ENCODE measurements at regions not wholly inside any gene's neighbourhood (a gene's known extent, or its start where the extent isn't known, plus 50 kb on each side); places are given as distances from the start of the nearest gene placed in this dataset.
A peak's percentile ranks its signal among the peaks of the same experiment; 100 is the strongest.

DNA sequence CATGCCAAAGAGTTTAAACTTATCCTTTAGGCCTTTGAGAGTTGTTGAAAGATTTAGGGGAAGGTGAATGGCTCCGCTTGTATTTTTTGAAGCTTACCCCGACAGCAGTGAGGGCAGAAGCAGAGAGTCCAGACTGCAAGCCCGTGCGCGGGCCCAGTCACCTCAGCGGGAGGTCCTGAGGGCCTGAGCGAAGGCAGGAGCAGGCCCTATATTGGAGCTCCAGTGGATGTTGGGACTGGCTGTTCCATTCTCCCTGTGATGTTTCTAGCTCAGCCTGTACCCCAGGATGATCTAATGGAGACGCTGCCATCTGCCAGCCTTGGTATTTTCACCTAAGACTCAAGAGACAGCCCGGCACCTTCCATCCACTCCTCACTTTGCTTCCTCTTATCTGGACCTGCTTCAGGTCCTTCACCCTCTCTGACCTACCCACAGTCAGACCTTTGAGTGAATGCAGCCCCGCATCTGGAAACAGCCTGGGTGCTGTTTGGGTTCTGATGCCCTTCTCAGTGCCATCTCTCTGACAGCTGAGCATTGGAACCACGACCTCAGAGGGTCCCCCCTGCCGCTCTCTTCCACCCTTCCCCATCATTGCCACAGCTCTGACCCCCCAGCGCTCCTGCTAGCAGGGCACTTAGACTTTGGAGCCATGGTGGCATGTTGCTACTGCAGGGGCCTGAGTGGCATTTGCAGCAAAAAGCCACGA, 628.2 kb upstream of the CADM1 start:
- H3K27me3 Mint-ChIP-seq = no peaks in the 10 kb centered on the region

DNA sequence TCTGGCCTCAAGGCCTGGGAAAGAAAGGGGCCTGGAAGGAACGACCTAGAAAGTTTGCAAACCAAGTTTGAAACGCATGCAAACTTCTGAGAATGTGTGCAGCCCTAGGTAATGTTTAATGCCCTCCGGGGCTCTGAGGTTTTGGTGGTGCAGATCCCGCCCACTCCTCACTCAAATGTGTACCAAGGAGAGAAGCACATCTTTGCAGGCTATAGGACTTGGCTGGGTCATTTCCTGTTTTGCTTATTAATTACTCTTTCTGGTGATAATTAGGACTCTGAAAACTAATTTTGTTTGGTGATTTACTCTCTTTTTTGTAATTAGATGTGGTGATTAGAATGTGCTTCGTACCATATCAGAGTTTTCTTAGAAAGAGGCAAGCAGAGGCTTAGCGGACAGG, 625.9 kb upstream of the CADM1 start:
- Mint-ChIP-seq H3K27me3 (no peaks in the 10 kb centered on the region), H3K4me1 (no peaks in the 10 kb centered on the region), H3K27ac (no peak overlapping the region), H3K9me3 (peaks cover 4 to 10% of the 10 kb centered on the region in 2 donors), H3K4me3 (no peak overlapping the region)
- no peak for ATAC-seq
- no peak for DNase-seq

More for the DNA sequence above, 628.2 kb upstream of the CADM1 start:
- Mint-ChIP-seq H3K27ac (no peak overlapping the region), H3K4me3 (no peak overlapping the region), H3K9me3 (peaks cover 4 to 10% of the 10 kb centered on the region in 2 donors), H3K4me1 (no peaks in the 10 kb centered on the region)
- ATAC-seq = no peak
- no peak for DNase-seq

DNA sequence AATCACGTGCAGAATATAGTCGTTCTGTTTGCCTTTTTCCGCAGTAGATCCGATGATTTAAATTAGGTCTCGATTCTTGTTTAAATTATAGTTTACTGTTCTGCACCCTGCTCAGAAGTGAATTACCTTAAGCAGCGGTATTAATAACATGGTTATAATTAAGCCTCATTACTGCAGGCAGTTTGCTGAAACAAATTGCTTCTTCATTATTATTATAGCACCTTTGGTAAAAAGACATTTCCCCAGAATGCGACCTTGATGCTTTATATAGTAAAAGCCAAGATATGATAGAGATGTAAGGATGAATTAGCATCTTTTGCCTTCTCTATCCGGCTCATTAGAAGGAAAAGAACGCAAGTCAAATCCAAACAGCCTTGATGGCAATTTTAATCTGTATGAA, 625.2 kb upstream of the CADM1 start:
- DNase-seq (no peak), ATAC-seq (no peak)
- Mint-ChIP-seq H3K4me1 (no peaks in the 10 kb centered on the region), H3K9me3 (peaks cover 4 to 10% of the 10 kb centered on the region in 2 donors), H3K27ac (no peak overlapping the region), H3K4me3 (no peak overlapping the region), H3K27me3 (no peaks in the 10 kb centered on the region)

DNA sequence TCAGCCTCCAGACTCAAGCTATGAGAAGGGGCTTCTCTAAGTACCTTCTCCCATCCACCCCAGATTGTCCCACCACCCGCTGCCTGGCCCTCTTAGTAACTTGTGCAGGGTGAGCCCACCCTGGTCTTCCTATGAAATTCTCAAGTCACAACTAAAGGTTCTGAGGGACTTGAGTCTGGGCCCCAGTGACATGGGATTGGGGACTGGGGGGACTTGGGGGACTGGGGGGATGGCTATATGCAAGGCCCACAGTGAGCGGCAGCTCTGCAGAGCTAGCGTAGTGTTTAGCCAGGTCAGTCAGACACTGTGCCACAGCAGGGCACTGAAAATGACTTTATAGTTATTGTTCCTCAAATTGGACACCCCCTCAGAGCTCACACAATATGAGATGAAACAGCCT, 622.3 kb upstream of the CADM1 start:
- Mint-ChIP-seq H3K4me3 (no peak overlapping the region), H3K27me3 (no peaks in the 10 kb centered on the region), H3K9me3 (peaks cover 4 to 10% of the 10 kb centered on the region in 2 donors), H3K4me1 (no peaks in the 10 kb centered on the region), H3K27ac (no peak overlapping the region)
- no peak for ATAC-seq
- DNase-seq = no peak

DNA sequence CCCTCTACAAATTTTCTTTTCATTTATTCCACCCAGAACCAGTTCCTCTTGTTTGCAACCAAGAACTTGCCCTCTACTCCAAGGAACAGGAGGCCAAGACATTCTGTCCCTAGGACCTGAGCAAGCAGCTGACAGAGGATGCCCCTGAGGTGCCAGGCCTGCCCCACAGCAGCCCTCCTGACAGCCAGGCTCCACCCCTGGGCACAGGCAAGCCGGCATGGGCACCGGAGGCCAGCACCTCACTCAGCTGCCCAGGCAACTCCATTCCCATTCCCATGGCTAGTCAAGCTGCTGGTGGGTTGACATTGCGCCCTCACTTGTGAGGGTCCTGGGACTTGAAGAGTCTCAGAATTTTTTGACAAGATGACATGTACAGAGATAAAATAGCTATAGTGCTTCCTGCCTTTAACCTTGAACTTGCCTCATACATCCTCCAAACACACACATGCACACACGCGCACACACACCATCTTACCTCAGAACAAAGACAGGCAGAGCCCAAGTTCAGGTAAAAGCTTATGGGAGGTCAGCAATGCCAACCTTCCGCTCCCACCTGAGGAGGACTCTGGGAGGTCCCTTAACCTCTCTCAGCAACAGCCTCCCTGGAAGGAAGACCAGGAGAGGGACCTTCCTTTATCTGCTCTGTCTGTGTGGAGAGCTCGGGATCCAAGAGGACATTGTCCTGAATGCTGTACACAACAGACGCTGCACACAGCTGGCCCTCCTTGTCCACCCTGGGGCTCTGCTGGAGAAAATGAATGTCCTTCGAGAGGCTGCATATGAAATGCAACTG, 620.9 kb upstream of the CADM1 start:
- H3K4me3 Mint-ChIP-seq = no peak overlapping the region
- no peaks in the 10 kb centered on the region for H3K27me3 Mint-ChIP-seq
- peaks cover 0 to 4% of the 10 kb centered on the region in 2 donors for H3K9me3 Mint-ChIP-seq
- ATAC-seq = no peak
- no peak for DNase-seq
- no peaks in the 10 kb centered on the region for H3K4me1 Mint-ChIP-seq
- H3K27ac Mint-ChIP-seq = no peak overlapping the region

DNA sequence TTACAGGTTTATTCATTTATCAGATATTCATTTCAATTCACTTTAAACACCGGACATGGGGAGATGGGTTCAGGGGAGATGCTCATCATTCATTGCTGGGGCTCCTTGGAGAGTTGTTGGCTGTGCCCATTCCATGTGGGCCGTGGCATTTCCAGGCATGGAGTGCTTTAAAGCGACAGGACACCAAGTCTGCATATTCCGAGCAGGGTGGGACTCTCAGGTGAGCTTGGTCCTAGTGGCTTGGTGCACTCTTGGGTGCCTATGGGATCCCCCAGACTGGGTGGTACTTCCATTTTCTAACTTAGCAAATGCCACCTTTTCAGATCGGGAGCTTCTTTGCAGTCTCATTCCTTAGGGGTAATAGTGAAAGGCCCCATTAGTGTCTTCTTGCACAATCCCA, 619.5 kb upstream of the CADM1 start:
- Mint-ChIP-seq H3K4me1 (no peaks in the 10 kb centered on the region), H3K4me3 (no peak overlapping the region), H3K27me3 (no peaks in the 10 kb centered on the region), H3K27ac (peak overlapping the region in 1 of 2 donors; percentile 30), H3K9me3 (peaks cover 0 to 4% of the 10 kb centered on the region in 2 donors)
- DNase-seq (no peak), ATAC-seq (no peak)

DNA sequence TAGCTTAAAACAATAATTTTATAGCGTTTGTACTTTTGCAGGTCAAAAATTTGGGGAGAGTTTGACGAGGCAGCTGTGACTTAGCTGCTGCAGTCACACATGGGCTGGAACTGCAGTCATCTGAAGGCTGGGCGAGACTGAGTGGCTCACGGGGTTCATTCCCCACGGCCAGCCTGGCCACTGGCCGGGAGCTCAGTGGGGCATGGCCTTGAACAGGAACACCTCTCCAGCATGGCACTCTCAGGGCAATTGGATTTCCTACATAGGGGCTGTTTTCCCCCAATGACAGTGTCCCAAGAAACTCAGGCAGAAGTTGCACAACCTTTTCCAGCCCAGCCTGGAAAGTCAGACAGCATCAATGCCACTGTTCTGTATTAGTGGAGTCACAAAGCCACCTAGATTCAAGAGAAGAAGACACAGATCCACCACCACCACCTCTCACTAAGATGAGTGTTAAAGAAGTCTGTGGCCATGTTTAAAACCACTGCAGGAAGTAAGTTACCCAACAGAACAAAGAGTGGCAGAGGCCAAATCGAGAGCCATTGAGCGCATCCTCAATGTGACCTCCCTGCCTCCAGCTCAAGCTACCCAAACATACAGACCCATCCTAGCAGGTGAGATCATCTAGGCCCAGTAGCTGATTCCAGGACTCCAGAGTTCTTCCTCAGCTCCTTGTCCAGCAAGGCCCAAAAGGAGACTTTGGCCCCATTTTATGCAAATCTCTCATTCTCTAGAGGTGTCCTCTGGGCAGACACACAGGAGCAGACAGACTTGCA, 618.7 kb upstream of the CADM1 start:
- no peaks in the 10 kb centered on the region for H3K27me3 Mint-ChIP-seq
- ATAC-seq (no peak), DNase-seq (no peak)
- H3K27ac Mint-ChIP-seq = no peak overlapping the region
- no peaks in the 10 kb centered on the region for H3K4me1 Mint-ChIP-seq
- H3K4me3 Mint-ChIP-seq = no peak overlapping the region
- no peaks in the 10 kb centered on the region for H3K9me3 Mint-ChIP-seq

DNA sequence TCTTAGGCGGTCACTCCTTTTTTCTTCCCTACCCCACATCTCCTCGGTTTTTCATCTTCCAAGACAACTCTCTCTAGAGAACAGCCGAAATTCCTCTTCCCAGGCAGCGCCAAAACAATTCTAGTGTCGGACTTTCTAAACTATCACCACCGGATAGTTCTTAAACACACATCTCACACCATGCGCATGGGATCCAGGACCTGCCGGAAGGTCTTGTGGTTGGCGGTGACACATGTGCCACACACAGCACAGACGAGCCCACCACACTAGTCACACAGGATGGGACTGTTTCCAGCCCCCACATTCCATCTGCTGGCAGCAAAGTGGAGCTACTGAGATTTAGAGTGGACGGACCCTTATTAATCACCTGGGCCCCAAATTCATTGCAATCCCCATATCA, 614.9 kb upstream of the CADM1 start:
- Mint-ChIP-seq H3K4me1 (no peaks in the 10 kb centered on the region), H3K9me3 (peaks cover 4 to 18% of the 10 kb centered on the region in 2 donors), H3K4me3 (no peak overlapping the region), H3K27me3 (peaks cover 4% of the 10 kb centered on the region), H3K27ac (no peak overlapping the region)
- ATAC-seq (no peak), DNase-seq (no peak)

DNA sequence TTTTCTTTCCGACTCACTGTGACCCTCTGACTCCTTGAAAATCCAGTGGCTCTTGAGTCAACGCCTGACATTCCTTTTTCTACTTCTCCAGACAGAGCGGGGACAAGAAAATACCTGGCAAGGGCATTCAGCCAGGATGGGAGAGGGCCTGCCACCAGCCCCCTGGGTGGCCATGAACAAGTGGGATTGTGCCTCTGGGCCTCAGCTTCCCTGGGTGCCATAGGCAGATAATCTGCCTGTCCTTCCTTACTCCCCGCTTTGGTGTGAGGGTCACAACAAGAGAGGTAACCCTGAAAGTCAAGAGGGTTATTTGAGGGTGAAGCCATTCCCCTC, 613.9 kb upstream of the CADM1 start:
- Mint-ChIP-seq H3K27me3 (peaks cover 11% of the 10 kb centered on the region), H3K9me3 (peaks cover 6 to 24% of the 10 kb centered on the region in 2 donors), H3K4me1 (no peaks in the 10 kb centered on the region), H3K4me3 (no peak overlapping the region), H3K27ac (no peak overlapping the region)
- ATAC-seq (no peak), DNase-seq (no peak)

DNA sequence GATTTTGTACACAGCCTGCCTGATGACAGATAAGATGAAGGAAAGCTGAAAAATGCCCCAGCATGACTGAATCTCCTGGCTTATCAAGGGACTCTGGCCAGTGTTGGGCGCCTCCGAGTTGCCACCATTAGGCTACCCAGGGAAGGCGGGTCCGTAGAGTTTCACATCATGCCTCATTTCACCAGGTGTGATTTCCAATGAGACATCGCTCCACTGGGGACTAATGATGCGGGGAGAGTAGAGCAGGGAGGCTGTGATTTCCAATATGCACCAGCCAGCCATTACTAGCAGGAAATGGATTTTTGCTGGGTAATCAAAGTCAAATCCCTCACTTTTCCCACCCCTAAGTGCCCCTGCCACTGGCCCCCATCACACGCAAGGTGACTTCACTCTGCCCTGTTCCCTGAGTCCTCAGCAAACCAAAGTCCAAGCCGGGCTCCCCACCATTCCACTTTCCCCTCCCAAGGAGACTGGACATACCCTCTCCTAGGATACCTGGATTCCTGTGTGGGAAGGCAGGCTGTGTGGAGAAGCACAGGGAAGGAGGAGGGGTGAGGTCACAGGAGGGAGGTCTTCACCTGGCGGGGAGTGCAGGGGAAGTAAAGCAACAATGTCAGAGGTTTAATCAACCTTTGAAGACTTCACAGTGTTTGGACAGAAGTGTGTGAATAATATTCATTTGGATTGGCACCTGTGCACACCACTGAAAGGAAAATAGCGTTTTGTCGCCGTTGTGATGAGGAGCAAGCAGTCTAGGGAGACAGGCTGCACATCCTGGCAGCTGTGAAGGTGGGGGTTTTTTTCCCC, 613.3 kb upstream of the CADM1 start:
- Mint-ChIP-seq H3K27ac (no peak overlapping the region), H3K4me3 (no peak overlapping the region), H3K27me3 (peaks cover 11% of the 10 kb centered on the region), H3K4me1 (no peaks in the 10 kb centered on the region), H3K9me3 (peaks cover 6 to 24% of the 10 kb centered on the region in 2 donors)
- DNase-seq = no peak
- ATAC-seq = no peak

DNA sequence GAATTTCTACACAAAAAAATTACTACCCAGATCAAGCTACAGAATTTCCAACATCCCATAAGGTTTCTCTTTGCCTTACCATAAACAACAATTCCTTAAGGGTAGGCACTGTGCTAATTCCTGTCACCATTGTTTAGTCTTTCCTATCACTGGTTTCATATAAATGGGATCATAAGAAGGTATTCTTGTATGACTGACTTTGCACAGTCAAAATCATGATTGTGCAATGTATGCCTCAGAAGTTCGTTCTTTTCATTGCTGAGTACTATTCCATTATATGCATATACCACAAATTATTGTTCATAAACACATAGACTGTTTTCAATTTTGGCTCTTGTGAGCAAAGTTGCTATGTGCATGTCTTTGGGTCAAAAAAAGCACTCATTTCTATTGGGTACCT, 611.6 kb upstream of the CADM1 start:
- Mint-ChIP-seq H3K4me1 (no peaks in the 10 kb centered on the region), H3K4me3 (no peak overlapping the region), H3K27me3 (peaks cover 11% of the 10 kb centered on the region), H3K27ac (no peak overlapping the region), H3K9me3 (peaks cover 6 to 36% of the 10 kb centered on the region in 2 donors)
- ATAC-seq (no peak), DNase-seq (no peak)

DNA sequence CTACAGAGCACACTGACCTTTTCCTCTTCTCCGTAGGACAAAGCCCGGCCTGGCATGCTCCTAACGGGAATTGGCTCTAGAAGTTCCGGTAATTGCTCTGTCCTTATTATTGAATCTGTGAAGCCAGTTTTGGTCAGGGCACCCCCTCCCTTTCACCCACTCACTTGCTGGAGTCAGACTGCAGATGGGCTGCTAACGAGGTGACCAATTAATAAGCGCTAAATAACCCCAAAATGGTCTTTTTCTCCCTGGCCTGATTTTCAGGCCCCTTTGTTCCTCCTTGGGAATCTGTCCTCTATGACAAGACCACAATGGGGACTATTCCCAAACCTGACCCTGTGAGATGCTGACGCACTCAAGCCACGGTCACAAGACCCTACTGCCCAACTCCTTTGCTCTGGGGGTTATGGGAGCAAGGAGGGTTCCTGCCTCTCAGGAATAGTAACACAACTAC, 610.0 kb upstream of the CADM1 start:
- Mint-ChIP-seq H3K4me1 (no peaks in the 10 kb centered on the region), H3K27ac (peak overlapping the region in 1 of 2 donors; percentile 5), H3K27me3 (peaks cover 11% of the 10 kb centered on the region), H3K9me3 (peaks cover 7 to 36% of the 10 kb centered on the region in 2 donors), H3K4me3 (no peak overlapping the region)
- DNase-seq = no peak
- no peak for ATAC-seq

DNA sequence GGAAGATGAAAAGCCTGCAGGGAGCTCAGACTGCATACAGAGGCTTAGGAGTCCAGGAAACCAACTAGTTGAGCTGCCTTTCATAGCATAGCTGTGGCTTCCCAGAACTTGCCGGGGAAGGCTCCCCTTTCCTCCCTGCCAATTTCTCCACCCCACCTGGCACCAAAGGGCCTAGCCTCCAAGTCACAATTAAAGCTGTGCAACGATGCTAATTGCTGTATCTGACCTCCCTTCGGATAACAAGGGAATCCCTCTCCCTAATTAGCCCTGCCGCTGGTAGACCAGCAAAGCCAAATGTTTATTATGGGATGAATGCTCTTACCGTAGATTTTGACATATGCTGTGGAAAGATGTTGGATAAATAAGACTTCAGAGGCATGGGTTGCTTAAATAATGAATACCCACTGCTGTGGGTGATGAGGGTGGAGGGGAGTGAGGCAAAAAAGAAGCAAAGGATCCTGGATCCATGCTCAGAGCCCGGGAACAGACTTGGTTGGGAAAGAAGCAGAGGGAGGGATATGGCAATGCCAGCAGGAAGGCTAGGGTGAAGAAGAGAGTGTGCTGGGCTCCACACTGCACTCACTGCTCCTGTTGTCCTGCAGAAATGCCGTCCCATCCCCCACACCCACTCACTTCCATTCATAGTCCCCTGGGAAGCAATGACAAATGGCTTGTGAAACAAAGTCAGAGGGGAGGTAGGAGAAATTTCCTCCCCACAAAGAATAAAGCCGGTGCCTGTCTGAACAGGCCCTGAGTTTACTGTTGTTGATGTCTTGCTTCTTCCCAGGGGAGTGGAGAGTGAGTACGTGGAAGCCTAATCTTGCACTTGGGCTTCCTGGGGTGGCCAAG, 608.1 kb upstream of the CADM1 start:
- no peak for ATAC-seq
- peak overlapping the region in 1 of 2 donors; percentile 7 for H3K27ac Mint-ChIP-seq

DNA sequence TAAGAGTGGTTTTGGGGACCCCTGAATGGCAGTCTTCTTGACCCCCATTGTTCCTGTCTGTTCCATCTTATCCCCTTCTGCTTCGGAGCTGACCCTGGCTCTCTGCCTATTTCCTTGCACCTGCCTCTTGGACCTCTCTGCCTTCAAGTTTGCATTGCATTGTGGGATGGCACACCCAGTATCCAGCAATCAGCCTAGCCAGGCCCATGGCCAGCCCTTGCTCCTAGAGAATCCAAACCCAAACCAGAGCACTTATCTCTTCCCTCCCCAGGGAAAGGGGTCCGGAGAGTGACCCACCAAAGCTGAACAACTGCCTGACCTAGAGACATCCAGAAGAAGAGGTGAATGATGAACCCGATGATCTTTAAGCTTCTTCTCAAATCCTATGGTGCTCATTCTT, 607.3 kb upstream of the CADM1 start:
- peaks cover 11% of the 10 kb centered on the region for H3K27me3 Mint-ChIP-seq
- peaks cover 9 to 32% of the 10 kb centered on the region in 2 donors for H3K9me3 Mint-ChIP-seq
- ATAC-seq (no peak), DNase-seq (no peak)
- peak overlapping the region in 1 of 2 donors; percentile 71 for H3K27ac Mint-ChIP-seq
- H3K4me3 Mint-ChIP-seq = no peak overlapping the region
- no peaks in the 10 kb centered on the region for H3K4me1 Mint-ChIP-seq

More for the DNA sequence above, 608.1 kb upstream of the CADM1 start:
- H3K4me3 Mint-ChIP-seq = no peak overlapping the region
- peaks cover 9 to 36% of the 10 kb centered on the region in 2 donors for H3K9me3 Mint-ChIP-seq
- no peak for DNase-seq
- H3K27me3 Mint-ChIP-seq = peaks cover 11% of the 10 kb centered on the region
- no peaks in the 10 kb centered on the region for H3K4me1 Mint-ChIP-seq
